ENCODE measurements at regions not wholly inside any gene's neighbourhood (a gene's known extent, or its start where the extent isn't known, plus 50 kb on each side); places are given as distances from the start of the nearest gene placed in this dataset.

GRCh38 chr15:88385078-88385700, 82.0 kb downstream of the MRPL46 start:
- no peaks in the 10 kb centered on the region for H3K36me3 ChIP-seq
- WGBS, 2 donors = 36 to 43% methylated on average over 2 of the region's 2 CpGs
- no peaks in the 10 kb centered on the region for H3K4me1 ChIP-seq
- H3K27me3 ChIP-seq = no peaks in the 10 kb centered on the region
- no peak for TF ChIP-seq CTCF (IDR thresholded peaks at IDR 0.05)
- TF ChIP-seq POLR2A (IDR thresholded peaks at IDR 0.05) = no peak
- no peak for TF ChIP-seq EP300 (IDR thresholded peaks at IDR 0.05)
- H3K27ac ChIP-seq = no peak overlapping the region
- DNase-seq (ENCODE audit: low spot score in 2 of 2) = no peak
- H3K4me3 ChIP-seq = no peak overlapping the region
- H3K9me3 ChIP-seq = no peaks in the 10 kb centered on the region

- TF ChIP-seq EP300 (IDR thresholded peaks at IDR 0.05) (no peak), POLR2A (IDR thresholded peaks at IDR 0.05) (no peak), CTCF (IDR thresholded peaks at IDR 0.05) (no peak)
- DNase-seq (ENCODE audit: low spot score in 2 of 2) = no peak
- Histone ChIP-seq H3K9me3 (no peaks in the 10 kb centered on the region), H3K27me3 (no peaks in the 10 kb centered on the region), H3K4me1 (no peaks in the 10 kb centered on the region), H3K4me3 (no peak overlapping the region), H3K36me3 (no peaks in the 10 kb centered on the region), H3K27ac (no peak overlapping the region)
- 65 to 74% methylated on average over 1 of the region's 1 CpG for WGBS, 2 donors
Observed at GRCh38 chr15:88383354-88383753, 83.8 kb downstream of the MRPL46 start.

DNA sequence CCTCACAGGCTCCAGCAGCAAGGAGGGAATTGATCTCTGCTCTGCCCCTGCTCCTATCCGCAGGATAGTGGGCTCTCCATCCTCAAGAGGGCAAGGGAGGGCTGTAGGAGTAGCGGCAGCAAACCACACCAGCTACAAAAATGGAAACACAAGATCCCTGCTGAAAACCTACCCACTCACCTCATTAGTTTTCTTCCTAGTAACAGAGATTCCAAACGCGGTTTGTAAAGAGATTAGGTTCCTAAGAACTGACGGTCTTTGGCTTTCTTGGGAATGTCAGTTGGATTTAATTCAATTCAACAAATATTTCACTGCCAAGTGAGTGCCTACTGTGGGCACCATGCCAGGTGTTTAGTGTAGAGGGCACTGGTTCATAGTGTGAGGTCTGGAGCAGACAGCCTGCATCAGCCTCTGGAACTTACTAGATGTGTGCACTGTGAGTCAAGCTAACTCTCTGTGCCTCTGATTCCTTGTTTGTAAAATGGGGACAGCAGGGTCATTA, 84.7 kb downstream of the MRPL46 start:
- H3K9me3 ChIP-seq = no peaks in the 10 kb centered on the region
- TF ChIP-seq POLR2A (IDR thresholded peaks at IDR 0.05) (no peak), CTCF (IDR thresholded peaks at IDR 0.05) (no peak), EP300 (IDR thresholded peaks at IDR 0.05) (no peak)
- no peaks in the 10 kb centered on the region for H3K4me1 ChIP-seq
- 18 to 19% methylated on average over 5 of the region's 5 CpGs for WGBS, 2 donors
- no peaks in the 10 kb centered on the region for H3K27me3 ChIP-seq
- no peak overlapping the region for H3K27ac ChIP-seq
- no peak for DNase-seq (ENCODE audit: low spot score in 2 of 2)
- H3K4me3 ChIP-seq = no peak overlapping the region
- no peaks in the 10 kb centered on the region for H3K36me3 ChIP-seq

- TF ChIP-seq EP300 (IDR thresholded peaks at IDR 0.05) = no peak
- TF ChIP-seq CTCF (IDR thresholded peaks at IDR 0.05) = no peak
- TF ChIP-seq POLR2A (IDR thresholded peaks at IDR 0.05) = no peak
- Histone ChIP-seq H3K27me3 (no peaks in the 10 kb centered on the region), H3K9me3 (no peaks in the 10 kb centered on the region), H3K4me1 (no peaks in the 10 kb centered on the region), H3K36me3 (no peaks in the 10 kb centered on the region), H3K4me3 (no peak overlapping the region), H3K27ac (no peak overlapping the region)
- no peak for DNase-seq (ENCODE audit: low spot score in 2 of 2)
- WGBS, 2 donors = 56 to 61% methylated on average over 3 of the region's 3 CpGs
Observed at GRCh38 chr15:88378188-88378637, 89.0 kb downstream of the MRPL46 start.

DNA sequence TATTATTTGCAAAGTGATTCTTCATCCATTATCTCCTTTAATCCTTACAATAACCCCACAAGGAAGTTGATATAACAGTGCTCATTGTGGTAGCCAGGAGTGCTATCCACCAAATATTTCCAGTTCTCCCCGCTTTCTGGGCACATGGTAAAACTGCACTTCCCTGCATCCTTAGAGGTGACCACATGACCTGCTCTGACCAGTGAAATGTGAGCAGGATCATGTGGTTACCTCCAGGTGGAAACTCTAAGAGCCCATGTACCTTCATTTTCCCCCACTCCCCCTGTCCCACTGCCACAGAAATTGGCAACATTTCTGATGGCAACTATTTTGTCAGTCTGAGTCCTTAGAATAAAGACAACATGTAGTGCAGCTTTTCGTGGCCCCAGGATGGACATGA, 89.7 kb downstream of the MRPL46 start:
- Histone ChIP-seq H3K4me3 (no peak overlapping the region), H3K9me3 (no peaks in the 10 kb centered on the region), H3K4me1 (no peaks in the 10 kb centered on the region), H3K27me3 (no peaks in the 10 kb centered on the region), H3K36me3 (no peaks in the 10 kb centered on the region), H3K27ac (no peak overlapping the region)
- no peak for TF ChIP-seq POLR2A (IDR thresholded peaks at IDR 0.05)
- no peak for TF ChIP-seq CTCF (IDR thresholded peaks at IDR 0.05)
- TF ChIP-seq EP300 (IDR thresholded peaks at IDR 0.05) = no peak
- no peak for DNase-seq (ENCODE audit: low spot score in 2 of 2)
- 95 to 97% methylated on average over 2 of the region's 2 CpGs for WGBS, 2 donors
